Medulla oblongata (tissue), 1 donor: ENCODE measurements at regions not wholly inside any gene's neighbourhood (a gene's known extent, or its start where the extent isn't known, plus 50 kb on each side); places are given as distances from the start of the nearest gene placed in this dataset.

Experiments used
- DNase-seq: peaks from one replicate; pipeline ENCODE4 v3.0.0-alpha.2; 2015; ENCODE audit errors: extremely low spot score

GRCh38 chr3:168395551-168395950, 299.8 kb upstream of the GOLIM4 start:
- no peak for DNase-seq

- DNase-seq = no peak
These were observed 298.7 kb upstream of the GOLIM4 start for GRCh38 chr3:168394439-168394838.

- no peak for DNase-seq
These were observed 290.6 kb upstream of the GOLIM4 start for GRCh38 chr3:168386301-168386700.

GRCh38 chr3:168384990-168385389, 289.3 kb upstream of the GOLIM4 start:
- DNase-seq = no peak

GRCh38 chr3:168383573-168383972, 287.8 kb upstream of the GOLIM4 start:
- no peak for DNase-seq

- no peak for DNase-seq
These were observed 276.1 kb upstream of the GOLIM4 start for GRCh38 chr3:168371846-168372245.

- DNase-seq = no peak
These were observed 269.2 kb upstream of the GOLIM4 start for GRCh38 chr3:168364967-168365366.

GRCh38 chr3:168362661-168363247, 267.0 kb upstream of the GOLIM4 start:
- DNase-seq = no peak

GRCh38 chr3:168362156-168362555, 266.4 kb upstream of the GOLIM4 start:
- DNase-seq = no peak

- no peak for DNase-seq
These were observed 265.3 kb upstream of the GOLIM4 start for GRCh38 chr3:168360993-168361392.

GRCh38 chr3:168342946-168343850, 247.5 kb upstream of the GOLIM4 start:
- no peak for DNase-seq

- DNase-seq = no peak
These were observed 246.5 kb upstream of the GOLIM4 start for GRCh38 chr3:168341956-168342936.

- DNase-seq = no peak
These were observed 245.6 kb upstream of the GOLIM4 start for GRCh38 chr3:168341192-168341815.

GRCh38 chr3:168338161-168338560, 242.4 kb upstream of the GOLIM4 start:
- no peak for DNase-seq

GRCh38 chr3:168336276-168336675, 240.6 kb upstream of the GOLIM4 start:
- DNase-seq = no peak

- DNase-seq = no peak
These were observed 237.7 kb upstream of the GOLIM4 start for GRCh38 chr3:168333410-168333935.

GRCh38 chr3:168331756-168332155, 236.0 kb upstream of the GOLIM4 start:
- no peak for DNase-seq

- DNase-seq = no peak
These were observed 235.3 kb upstream of the GOLIM4 start for GRCh38 chr3:168330983-168331382.

GRCh38 chr3:168327856-168328255, 232.1 kb upstream of the GOLIM4 start:
- DNase-seq = no peak

- DNase-seq = no peak
These were observed 230.0 kb upstream of the GOLIM4 start for GRCh38 chr3:168325684-168326083.

GRCh38 chr3:168322941-168323340, 227.2 kb upstream of the GOLIM4 start:
- DNase-seq = no peak
